Suprapubic skin (tissue), 3 donors: ENCODE measurements at regions not wholly inside any gene's neighbourhood (a gene's known extent, or its start where the extent isn't known, plus 50 kb on each side); places are given as distances from the start of the nearest gene placed in this dataset.

Experiments used
- POLR2A ChIP-seq, 2 donors: fragments of 450-650 bp; IDR thresholded peaks; one replicate each; pipeline ENCODE4 v1.6.1; 2017; ENCODE audit warnings: antibody characterized with exemption in 2 of 2, mild to moderate bottlenecking in 2 of 2, moderate library complexity in 2 of 2
- TF ChIP-seq, protein P1 (sequence below), 2 donors: fragments of 200-600 bp in 1 of 2; fragments of 450-650 bp in 1 of 2; sonication (generic) in 1 of 2; IDR thresholded peaks; one replicate each; pipeline ENCODE4 v1.5.1; 2016 to 2019; ENCODE audit warnings: antibody characterized with exemption in 2 of 2, mild to moderate bottlenecking in 1 of 2, moderate library complexity in 1 of 2

GRCh38 chr2:222794585-222795449, 66.0 kb upstream of the ACSL3 start:
- TF ChIP-seq, protein P1, sequence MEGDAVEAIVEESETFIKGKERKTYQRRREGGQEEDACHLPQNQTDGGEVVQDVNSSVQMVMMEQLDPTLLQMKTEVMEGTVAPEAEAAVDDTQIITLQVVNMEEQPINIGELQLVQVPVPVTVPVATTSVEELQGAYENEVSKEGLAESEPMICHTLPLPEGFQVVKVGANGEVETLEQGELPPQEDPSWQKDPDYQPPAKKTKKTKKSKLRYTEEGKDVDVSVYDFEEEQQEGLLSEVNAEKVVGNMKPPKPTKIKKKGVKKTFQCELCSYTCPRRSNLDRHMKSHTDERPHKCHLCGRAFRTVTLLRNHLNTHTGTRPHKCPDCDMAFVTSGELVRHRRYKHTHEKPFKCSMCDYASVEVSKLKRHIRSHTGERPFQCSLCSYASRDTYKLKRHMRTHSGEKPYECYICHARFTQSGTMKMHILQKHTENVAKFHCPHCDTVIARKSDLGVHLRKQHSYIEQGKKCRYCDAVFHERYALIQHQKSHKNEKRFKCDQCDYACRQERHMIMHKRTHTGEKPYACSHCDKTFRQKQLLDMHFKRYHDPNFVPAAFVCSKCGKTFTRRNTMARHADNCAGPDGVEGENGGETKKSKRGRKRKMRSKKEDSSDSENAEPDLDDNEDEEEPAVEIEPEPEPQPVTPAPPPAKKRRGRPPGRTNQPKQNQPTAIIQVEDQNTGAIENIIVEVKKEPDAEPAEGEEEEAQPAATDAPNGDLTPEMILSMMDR (IDR thresholded peaks at IDR 0.05) = no peak
- no peak for TF ChIP-seq POLR2A (IDR thresholded peaks at IDR 0.05)
